MCF 10A (cell line): ENCODE measurements at regions not wholly inside any gene's neighbourhood (a gene's known extent, or its start where the extent isn't known, plus 50 kb on each side); places are given as distances from the start of the nearest gene placed in this dataset.

Experiments
- BruUV-seq: library from RNA; stranded (reverse); fragments of 400-500 nt; replicated peaks from 2 replicates; lab custom pipeline; 2021; lab: Mats Ljungman, UMichigan
- CTCF ChIA-PET: fragments of 300-600 bp; sonication (Branson Sonifier 250); formaldehyde crosslinking; extraction: SDS; loops from one replicate; lab custom pipeline; 2021; ENCODE audit warnings: antibody characterized with exemption, inconsistent platforms; lab: Yijun Ruan, JAX
- POLR2A ChIA-PET: fragments of 300-600, 350-650 bp; sonication (Branson Sonifier 250); formaldehyde crosslinking; extraction: SDS; loops from one replicate; lab custom pipeline; 2020; ENCODE audit warnings: antibody characterized with exemption, inconsistent platforms; lab: Yijun Ruan, JAX
- DNase-seq: peaks from one replicate; pipeline ENCODE4 v3.0.0-alpha.2; 2018; ENCODE audit not compliant: unreplicated experiment
- H3K27ac Mint-ChIP-seq: one replicate; pipeline ENCODE4 v1.8.0; 2022; ENCODE audit warnings: mild to moderate bottlenecking, low read depth, mixed read lengths; ENCODE audit not compliant: unreplicated experiment
- H3K27me3 Mint-ChIP-seq: one replicate; pipeline ENCODE4 v1.8.0; 2022; ENCODE audit warnings: mixed read lengths; ENCODE audit not compliant: insufficient read depth, unreplicated experiment
- H3K36me3 Mint-ChIP-seq: one replicate; pipeline ENCODE4 v1.8.0; 2022; ENCODE audit warnings: mild to moderate bottlenecking, moderate library complexity, mixed read lengths; ENCODE audit not compliant: insufficient read depth, unreplicated experiment
- H3K4me1 Mint-ChIP-seq: one replicate; pipeline ENCODE4 v1.8.0; 2022; ENCODE audit warnings: mixed read lengths; ENCODE audit not compliant: insufficient read depth, unreplicated experiment
- H3K4me3 Mint-ChIP-seq: one replicate; pipeline ENCODE4 v1.8.0; 2022; ENCODE audit warnings: mild to moderate bottlenecking, moderate library complexity, mixed read lengths; ENCODE audit not compliant: unreplicated experiment
- H3K9me3 Mint-ChIP-seq: one replicate; pipeline ENCODE4 v1.8.0; 2022; ENCODE audit warnings: mixed read lengths; ENCODE audit not compliant: unreplicated experiment
- intact Hi-C: fragments of 100-400 bp; cut with micrococcal nuclease; formaldehyde crosslinking; loops from 2 replicates; pipeline ENCODE4 v1.14.1; 2022
- TF ChIP-seq, protein P1 (sequence below): fragments of 200-600 bp; IDR thresholded peaks from one replicate; pipeline ENCODE4 v1.8.0; 2022; ENCODE audit warnings: antibody characterized with exemption, mild to moderate bottlenecking; ENCODE audit not compliant: unreplicated experiment

DNA sequence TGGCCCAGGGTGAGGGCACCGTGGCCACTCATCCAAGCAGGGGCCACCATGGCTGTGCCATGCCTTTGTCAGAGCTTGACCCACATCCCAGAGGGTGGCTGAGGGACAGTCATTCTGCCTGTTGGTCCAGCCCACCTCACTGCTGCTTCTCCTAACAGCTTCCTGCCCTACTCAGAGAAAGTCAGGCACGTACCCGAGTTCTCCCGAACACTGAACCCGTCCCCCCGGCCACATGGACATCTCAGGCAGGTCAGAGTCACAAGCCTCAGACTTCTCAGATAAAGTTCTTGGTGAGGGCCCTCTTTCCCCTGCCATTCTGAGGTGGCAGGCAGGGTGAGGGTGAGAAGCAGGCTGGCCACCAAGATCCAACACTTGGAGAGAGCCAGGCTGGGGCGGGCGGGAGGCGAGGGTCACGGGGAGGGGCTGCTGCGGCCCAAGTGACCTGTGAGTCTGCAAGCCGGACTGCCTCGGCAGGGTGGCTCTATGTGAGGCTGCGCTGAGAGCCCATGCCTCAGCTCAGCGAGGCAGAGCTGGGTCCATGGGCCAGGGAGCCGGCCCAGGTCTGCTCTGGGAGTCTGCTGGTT is 317.8 kb downstream of the TMEM121 start:
- Mint-ChIP-seq H3K4me1 (no peaks in the 10 kb centered on the region), H3K36me3 (no peaks in the 10 kb centered on the region), H3K4me3 (no peak overlapping the region), H3K27me3 (no peaks in the 10 kb centered on the region), H3K27ac (no peak overlapping the region), H3K9me3 (peaks cover 35% of the 10 kb centered on the region)
- BruUV-seq, result no TSS peak
- TF ChIP-seq, protein P1, sequence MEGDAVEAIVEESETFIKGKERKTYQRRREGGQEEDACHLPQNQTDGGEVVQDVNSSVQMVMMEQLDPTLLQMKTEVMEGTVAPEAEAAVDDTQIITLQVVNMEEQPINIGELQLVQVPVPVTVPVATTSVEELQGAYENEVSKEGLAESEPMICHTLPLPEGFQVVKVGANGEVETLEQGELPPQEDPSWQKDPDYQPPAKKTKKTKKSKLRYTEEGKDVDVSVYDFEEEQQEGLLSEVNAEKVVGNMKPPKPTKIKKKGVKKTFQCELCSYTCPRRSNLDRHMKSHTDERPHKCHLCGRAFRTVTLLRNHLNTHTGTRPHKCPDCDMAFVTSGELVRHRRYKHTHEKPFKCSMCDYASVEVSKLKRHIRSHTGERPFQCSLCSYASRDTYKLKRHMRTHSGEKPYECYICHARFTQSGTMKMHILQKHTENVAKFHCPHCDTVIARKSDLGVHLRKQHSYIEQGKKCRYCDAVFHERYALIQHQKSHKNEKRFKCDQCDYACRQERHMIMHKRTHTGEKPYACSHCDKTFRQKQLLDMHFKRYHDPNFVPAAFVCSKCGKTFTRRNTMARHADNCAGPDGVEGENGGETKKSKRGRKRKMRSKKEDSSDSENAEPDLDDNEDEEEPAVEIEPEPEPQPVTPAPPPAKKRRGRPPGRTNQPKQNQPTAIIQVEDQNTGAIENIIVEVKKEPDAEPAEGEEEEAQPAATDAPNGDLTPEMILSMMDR, result no peak
- intact Hi-C loops, result no loop called here
- ChIA-PET CTCF (no interaction called here), POLR2A (no interaction called here)
- DNase-seq, result no peak

DNA sequence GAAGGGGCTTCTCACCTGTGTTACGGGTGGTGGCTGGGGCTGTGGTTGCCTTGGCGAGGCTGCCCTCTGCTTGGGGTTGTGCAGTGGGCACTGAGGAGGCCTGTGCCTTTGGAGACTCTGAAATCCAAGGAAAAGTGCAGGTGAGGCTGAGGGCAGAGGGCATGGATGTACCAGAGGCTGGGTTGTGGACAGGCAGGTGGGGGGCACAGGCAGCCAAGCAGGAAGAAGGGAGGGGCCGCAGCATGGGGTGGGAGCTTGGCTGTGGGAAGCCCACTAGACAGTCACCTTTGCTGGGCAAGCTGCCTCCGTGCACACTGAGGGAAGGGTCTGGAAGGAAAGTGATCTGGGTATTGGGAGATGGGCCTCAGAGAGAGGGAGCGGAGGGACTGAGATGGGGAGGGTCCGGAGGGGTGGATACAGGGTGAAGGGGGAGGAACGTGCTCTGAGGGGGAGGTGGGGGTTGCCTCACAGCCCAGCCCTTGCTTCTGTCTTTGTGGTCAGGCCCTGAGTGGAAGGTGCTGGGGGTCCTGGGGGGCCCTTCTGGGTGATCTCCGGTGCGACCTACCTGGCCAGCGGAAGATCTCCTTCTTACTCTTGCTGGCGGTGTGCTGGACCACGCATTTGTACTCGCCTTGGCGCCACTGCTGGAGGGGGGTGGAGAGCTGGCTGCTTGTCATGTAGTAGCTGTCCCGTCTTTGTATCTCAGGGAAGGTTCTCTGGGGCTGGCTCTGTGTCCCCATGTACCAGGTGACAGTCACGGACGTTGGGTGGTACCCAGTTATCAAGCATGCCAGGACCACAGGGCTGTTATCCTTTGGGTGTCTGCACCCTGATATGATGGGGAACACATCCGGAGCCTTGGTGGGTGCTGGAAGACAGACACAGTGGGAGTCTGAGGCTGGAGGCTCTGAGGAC is 318.7 kb downstream of the TMEM121 start:
- no peak for DNase-seq
- H3K9me3 Mint-ChIP-seq, result peaks cover 35% of the 10 kb centered on the region
- TF ChIP-seq, protein P1, result no peak

DNA sequence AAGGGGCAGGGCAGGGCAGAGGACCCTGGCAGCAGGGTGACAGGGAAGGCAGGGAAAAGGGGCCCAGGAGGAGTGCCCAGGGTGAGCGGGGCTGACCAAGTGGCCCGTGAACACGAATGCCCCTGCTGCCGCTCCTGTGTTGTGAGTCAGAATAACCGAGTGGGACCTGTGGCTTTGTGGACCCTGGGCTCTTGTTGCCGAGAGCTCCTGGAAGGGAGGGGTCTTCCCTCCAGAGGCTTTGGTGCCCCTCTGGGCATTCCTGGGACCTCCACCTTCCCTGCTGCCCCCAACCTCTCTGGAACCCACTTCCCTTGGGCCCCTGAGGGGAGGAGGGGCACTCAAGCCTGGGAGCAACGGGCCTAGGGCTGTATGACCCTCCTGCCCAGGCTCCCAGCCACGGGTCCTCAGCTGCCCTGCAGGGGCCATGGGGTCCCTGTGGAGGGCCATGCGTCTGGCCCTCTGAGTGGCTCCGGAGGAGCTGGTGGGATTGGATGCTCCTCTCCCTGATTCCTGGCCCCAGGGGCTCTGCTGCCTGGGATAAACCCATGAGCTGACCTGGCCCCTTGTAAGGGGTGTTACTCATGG is 319.4 kb downstream of the TMEM121 start:
- Mint-ChIP-seq H3K4me3 (no peak overlapping the region), H3K27me3 (no peaks in the 10 kb centered on the region), H3K36me3 (no peaks in the 10 kb centered on the region), H3K9me3 (peaks cover 35% of the 10 kb centered on the region), H3K27ac (no peak overlapping the region), H3K4me1 (no peaks in the 10 kb centered on the region)
- TF ChIP-seq, protein P1, result no peak
- ChIA-PET CTCF (no interaction called here), POLR2A (no interaction called here)
- no peak for DNase-seq
- BruUV-seq, result no TSS peak
- intact Hi-C loops, result no loop called here

More for the DNA sequence above, 318.7 kb downstream of the TMEM121 start:
- no peak overlapping the region for H3K4me3 Mint-ChIP-seq
- H3K4me1 Mint-ChIP-seq, result no peaks in the 10 kb centered on the region
- no peak overlapping the region for H3K27ac Mint-ChIP-seq
- no TSS peak for BruUV-seq
- no peaks in the 10 kb centered on the region for H3K36me3 Mint-ChIP-seq
- ChIA-PET POLR2A (no interaction called here), CTCF (no interaction called here)
- no peaks in the 10 kb centered on the region for H3K27me3 Mint-ChIP-seq
- intact Hi-C loops, result no loop called here

DNA sequence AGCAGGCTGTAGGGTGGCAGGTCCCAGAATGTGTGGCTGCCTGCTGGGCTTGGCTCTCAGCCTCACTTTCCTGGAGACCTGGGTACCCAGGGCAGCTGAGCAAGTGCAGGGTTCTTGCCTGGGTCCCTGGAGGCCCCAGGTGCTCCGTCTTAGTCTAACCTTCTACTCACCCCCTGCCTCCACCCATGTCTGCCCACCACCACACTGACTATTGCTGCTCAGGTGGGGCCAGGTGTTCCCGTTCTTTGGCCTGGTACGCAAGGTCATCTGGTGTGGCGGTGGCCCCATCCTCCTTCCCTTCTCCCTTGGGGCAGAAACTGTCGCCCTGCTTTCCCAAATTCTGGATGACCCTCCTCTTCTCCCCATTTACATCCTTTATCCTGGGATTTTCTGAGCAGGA is 319.9 kb downstream of the TMEM121 start:
- POLR2A ChIA-PET, result no interaction called here

More for the DNA sequence above, 319.9 kb downstream of the TMEM121 start:
- Mint-ChIP-seq H3K27ac (no peak overlapping the region), H3K4me3 (no peak overlapping the region), H3K4me1 (no peaks in the 10 kb centered on the region), H3K36me3 (no peaks in the 10 kb centered on the region), H3K9me3 (peaks cover 35% of the 10 kb centered on the region), H3K27me3 (no peaks in the 10 kb centered on the region)
- TF ChIP-seq, protein P1, result no peak
- no TSS peak for BruUV-seq
- CTCF ChIA-PET, result no interaction called here
- no peak for DNase-seq
- intact Hi-C loops, result no loop called here
